ENCODE measurements at regions not wholly inside any gene's neighbourhood (a gene's known extent, or its start where the extent isn't known, plus 50 kb on each side); places are given as distances from the start of the nearest gene placed in this dataset.

DNA sequence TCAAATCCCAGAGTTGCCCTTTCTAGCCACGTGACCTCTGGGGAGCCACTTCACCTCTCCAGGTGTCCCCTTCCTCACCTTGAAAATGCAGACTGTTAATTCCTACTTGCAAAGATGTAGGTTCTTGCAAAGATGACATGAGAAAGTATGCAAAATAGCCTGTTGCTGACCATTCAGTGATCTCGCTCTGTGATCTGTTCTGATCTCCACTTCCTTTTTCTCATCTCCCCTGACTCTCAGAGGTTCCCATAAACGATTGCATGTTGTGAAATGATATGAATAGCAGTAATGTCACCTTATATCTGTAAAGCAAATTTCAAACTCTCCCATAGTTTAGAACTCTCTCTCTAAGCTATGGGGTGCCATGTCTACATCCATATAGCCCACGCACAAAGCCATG is 182.3 kb downstream of the TMEM132E start:
- no peaks in the 10 kb centered on the region for H3K9me3 Mint-ChIP-seq
- H3K4me1 Mint-ChIP-seq (ENCODE audit: low read depth in 2 of 2), result no peaks in the 10 kb centered on the region
- DNase-seq (no peak), ATAC-seq (replicated peaks) (no peak)
- H3K27ac Mint-ChIP-seq, result no peak overlapping the region
- H3K36me3 Mint-ChIP-seq (ENCODE audit: insufficient read depth), result no peaks in the 10 kb centered on the region
- no peak overlapping the region for H3K4me3 Mint-ChIP-seq
- peaks cover 50 to 79% of the 10 kb centered on the region in 2 donors for H3K27me3 Mint-ChIP-seq

DNA sequence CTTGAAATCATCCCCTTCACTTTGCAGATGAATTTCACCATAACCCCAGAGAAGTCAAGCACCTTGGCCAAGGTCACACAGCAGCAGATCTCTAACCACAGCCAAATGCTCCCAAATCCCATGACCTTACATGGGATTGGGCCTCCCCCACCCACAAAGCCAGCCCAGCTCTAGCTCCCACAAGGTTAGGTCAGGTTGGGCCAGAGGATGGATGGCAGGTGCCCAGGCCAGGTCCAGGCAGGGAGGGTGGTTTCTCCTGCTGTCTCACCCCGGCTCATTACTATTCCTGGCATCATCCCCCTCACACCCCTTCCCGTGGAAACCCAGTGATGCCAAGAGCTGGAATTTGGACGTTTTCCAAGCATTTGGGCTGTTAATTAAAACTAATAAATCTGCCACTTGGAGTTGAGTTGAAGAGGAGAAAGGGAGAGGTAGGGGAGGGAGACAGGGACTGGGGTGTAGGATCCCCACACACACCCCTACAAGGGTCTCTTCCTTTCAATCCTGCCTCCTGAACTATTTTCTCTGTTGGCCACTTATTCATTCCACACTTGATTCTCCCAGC is 181.6 kb downstream of the TMEM132E start:
- peaks cover 54 to 85% of the 10 kb centered on the region in 2 donors for H3K27me3 Mint-ChIP-seq
- no peaks in the 10 kb centered on the region for H3K9me3 Mint-ChIP-seq
- ATAC-seq (replicated peaks) (no peak), DNase-seq (no peak)
- peaks cover 2% of the 10 kb centered on the region for H3K36me3 Mint-ChIP-seq (ENCODE audit: insufficient read depth)
- no peak overlapping the region for H3K4me3 Mint-ChIP-seq
- no peak overlapping the region for H3K27ac Mint-ChIP-seq
- H3K4me1 Mint-ChIP-seq (ENCODE audit: low read depth in 2 of 2), result no peaks in the 10 kb centered on the region

DNA sequence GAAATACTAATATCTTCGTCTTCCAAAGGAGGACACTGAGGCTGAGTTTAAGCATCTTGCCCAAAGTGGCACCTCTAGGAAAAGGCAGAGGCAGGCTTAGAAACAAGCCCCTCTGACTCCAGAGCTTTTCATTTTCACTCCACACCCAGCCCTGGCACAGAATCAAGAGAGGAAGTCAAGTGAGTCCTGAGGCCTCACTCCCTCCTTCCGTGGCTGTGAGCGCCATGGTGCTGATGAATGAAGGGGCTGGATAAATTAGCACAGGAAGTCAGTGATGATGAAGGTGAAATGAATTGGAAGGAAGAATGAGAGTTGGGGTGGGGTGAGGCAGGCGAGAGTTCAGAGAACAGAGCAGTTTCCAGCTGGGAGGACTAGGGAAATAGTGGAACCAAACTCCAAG is 179.3 kb downstream of the TMEM132E start:
- no peaks in the 10 kb centered on the region for H3K9me3 Mint-ChIP-seq
- no peak overlapping the region for H3K27ac Mint-ChIP-seq
- DNase-seq (no peak), ATAC-seq (replicated peaks) (no peak)
- H3K4me3 Mint-ChIP-seq, result no peak overlapping the region
- H3K36me3 Mint-ChIP-seq (ENCODE audit: insufficient read depth), result peaks cover 3% of the 10 kb centered on the region
- no peaks in the 10 kb centered on the region for H3K4me1 Mint-ChIP-seq (ENCODE audit: low read depth in 2 of 2)
- peaks cover 66 to 93% of the 10 kb centered on the region in 2 donors for H3K27me3 Mint-ChIP-seq

DNA sequence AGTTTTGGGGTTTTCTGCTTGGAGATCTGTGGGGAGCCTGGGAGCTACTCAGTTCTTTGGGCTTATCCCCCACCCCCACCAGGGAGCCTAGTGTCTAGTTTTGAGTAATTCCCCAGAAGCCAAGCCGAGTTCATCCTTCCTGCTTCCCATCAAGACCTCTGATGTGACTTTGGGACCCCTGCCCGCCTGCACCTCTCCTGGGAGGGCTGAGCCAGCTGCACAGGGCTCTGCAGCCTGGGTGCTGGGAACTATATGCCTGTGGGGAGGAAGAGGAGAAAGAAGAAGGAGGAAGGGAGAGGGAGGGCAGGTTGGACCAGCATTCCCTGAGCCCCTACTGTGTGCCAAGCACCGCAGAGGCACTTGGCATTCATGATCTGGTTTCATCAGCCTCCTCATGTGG is 178.9 kb downstream of the TMEM132E start:
- peaks cover 65 to 93% of the 10 kb centered on the region in 2 donors for H3K27me3 Mint-ChIP-seq
- H3K9me3 Mint-ChIP-seq, result no peaks in the 10 kb centered on the region

DNA sequence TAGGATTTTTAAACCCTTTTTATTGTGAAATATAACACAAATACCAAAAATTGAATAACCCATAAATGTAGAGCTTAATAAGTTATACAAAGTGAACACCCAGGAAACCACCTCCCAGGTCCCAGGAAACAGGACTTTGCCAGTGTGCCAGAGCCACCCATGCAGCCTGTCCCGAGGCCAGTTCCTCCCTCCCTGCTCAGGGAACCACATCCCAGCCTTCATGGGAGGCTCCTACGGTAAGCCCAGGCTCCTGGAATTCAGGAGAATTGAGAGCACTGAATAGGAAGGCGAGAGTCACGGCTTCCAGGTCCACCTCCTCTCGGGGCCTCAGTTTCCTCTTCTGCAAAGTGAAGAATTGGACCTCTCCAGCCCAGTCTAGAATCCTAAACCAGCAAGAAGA is 178.2 kb downstream of the TMEM132E start:
- Mint-ChIP-seq H3K36me3 (ENCODE audit: insufficient read depth) (peaks cover 3% of the 10 kb centered on the region), H3K27ac (no peak overlapping the region), H3K9me3 (no peaks in the 10 kb centered on the region), H3K4me1 (ENCODE audit: low read depth in 2 of 2) (no peaks in the 10 kb centered on the region), H3K4me3 (no peak overlapping the region), H3K27me3 (peaks cover 61 to 93% of the 10 kb centered on the region in 2 donors)
- no peak for ATAC-seq (replicated peaks)
- DNase-seq, result no peak

More for the DNA sequence above, 178.9 kb downstream of the TMEM132E start:
- no peak overlapping the region for H3K27ac Mint-ChIP-seq
- ATAC-seq (replicated peaks) (no peak), DNase-seq (no peak)
- no peaks in the 10 kb centered on the region for H3K4me1 Mint-ChIP-seq (ENCODE audit: low read depth in 2 of 2)
- no peak overlapping the region for H3K4me3 Mint-ChIP-seq
- H3K36me3 Mint-ChIP-seq (ENCODE audit: insufficient read depth), result peaks cover 3% of the 10 kb centered on the region

DNA sequence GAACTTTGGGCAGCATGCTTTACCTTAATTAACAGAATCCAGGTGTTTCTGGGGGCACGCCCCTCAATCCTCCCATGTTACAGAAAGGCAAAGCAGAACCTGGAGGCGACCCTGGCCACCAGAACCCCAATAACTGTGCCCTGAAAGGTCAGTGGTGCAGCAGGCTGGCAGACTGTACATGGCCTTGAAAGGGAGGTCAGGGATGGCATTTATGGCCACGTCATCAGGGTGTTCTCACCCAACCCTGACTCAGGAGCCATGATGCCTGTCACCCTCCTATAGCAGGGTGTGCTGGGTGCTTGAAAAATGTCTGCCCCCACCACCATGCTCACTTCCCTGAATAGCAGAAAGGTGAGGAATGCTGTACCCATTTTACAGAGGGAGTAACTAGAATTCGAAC is 177.7 kb downstream of the TMEM132E start:
- Mint-ChIP-seq H3K27ac (no peak overlapping the region), H3K4me1 (ENCODE audit: low read depth in 2 of 2) (no peaks in the 10 kb centered on the region), H3K4me3 (no peak overlapping the region), H3K9me3 (no peaks in the 10 kb centered on the region), H3K27me3 (peaks cover 60 to 93% of the 10 kb centered on the region in 2 donors), H3K36me3 (ENCODE audit: insufficient read depth) (peaks cover 3% of the 10 kb centered on the region)
- ATAC-seq (replicated peaks) (no peak), DNase-seq (no peak)

DNA sequence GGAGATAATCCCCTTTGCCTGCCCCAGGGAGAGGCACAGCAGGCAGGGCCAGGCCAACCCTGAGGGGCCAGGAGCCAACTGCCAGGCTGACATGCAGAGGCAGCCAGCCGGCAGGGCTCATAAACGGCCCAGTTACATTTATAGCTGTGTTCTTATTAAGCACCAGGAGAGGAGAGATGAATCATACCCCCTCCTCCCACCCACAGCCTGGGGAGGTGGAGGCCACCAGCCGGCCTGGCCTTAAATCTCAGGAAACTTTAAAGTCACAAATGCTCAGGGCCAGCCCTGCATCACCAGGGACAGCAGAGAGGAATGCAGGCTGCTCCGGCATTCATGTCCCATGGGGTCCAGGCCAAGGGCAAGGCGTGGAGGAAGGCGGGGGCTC is 177.2 kb downstream of the TMEM132E start:
- no peaks in the 10 kb centered on the region for H3K4me1 Mint-ChIP-seq (ENCODE audit: low read depth in 2 of 2)
- no peak overlapping the region for H3K4me3 Mint-ChIP-seq
- peaks cover 55 to 90% of the 10 kb centered on the region in 2 donors for H3K27me3 Mint-ChIP-seq
- peaks cover 3% of the 10 kb centered on the region for H3K36me3 Mint-ChIP-seq (ENCODE audit: insufficient read depth)
- no peak overlapping the region for H3K27ac Mint-ChIP-seq
- no peaks in the 10 kb centered on the region for H3K9me3 Mint-ChIP-seq
- ATAC-seq (replicated peaks) (no peak), DNase-seq (no peak)

DNA sequence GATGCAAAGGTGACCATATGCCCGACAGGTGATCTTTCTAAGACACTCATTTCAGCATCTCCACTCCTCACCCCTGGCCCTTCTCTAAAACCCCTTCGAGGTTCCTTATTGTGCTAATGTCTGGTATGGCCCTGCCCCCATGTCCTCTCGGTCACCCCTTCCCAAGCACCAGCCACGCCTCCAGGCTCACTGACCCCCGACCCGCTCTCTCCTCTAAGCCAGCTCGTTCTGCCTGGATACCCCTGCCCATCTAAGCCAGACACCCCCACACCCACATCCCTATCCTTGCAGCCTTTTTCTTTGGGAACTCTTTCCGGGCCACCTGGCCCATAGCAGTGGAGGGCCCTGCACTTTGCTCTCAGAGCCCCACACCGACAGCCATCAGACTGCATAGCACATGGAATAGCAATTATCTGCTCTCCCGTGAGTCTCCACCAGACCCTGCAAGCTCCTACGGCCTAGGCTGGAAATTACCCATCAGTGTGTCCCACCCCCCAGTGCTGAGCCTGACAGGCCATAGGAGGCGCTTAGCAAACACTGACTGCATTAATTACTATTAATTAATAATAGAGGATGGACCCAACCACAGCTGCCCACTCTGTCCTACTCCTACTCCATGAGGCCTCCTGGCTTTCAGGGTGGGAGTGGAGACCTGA is 176.7 kb downstream of the TMEM132E start:
- peaks cover 3% of the 10 kb centered on the region for H3K36me3 Mint-ChIP-seq (ENCODE audit: insufficient read depth)
- no peak overlapping the region for H3K27ac Mint-ChIP-seq
- peaks cover 51 to 85% of the 10 kb centered on the region in 2 donors for H3K27me3 Mint-ChIP-seq
- H3K4me3 Mint-ChIP-seq, result no peak overlapping the region
- no peak for ATAC-seq (replicated peaks)
- no peaks in the 10 kb centered on the region for H3K9me3 Mint-ChIP-seq
- H3K4me1 Mint-ChIP-seq (ENCODE audit: low read depth in 2 of 2), result no peaks in the 10 kb centered on the region
- no peak for DNase-seq

DNA sequence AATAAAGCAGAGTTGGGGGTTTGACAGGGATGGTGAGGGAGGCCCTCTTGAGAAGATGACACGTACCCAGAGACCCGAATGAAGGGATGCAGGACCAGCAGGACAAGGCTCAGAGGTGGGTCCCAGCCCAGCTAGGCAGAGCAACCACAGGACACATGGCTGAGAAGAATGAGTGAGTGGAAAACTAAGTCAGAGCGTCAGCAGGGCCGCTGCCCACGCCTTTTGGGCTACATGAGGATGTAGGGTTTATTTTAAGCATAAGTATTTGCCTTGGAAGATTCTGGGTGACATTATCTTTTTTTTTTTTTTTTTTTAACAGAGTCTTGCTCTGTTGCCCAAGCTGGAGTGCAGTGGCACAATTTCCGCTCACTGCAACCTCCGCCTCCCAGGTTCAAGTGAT is 176.0 kb downstream of the TMEM132E start:
- H3K27ac Mint-ChIP-seq, result no peak overlapping the region
- peaks cover 3% of the 10 kb centered on the region for H3K36me3 Mint-ChIP-seq (ENCODE audit: insufficient read depth)
- DNase-seq (no peak), ATAC-seq (replicated peaks) (no peak)
- no peaks in the 10 kb centered on the region for H3K4me1 Mint-ChIP-seq (ENCODE audit: low read depth in 2 of 2)
- H3K9me3 Mint-ChIP-seq, result no peaks in the 10 kb centered on the region
- no peak overlapping the region for H3K4me3 Mint-ChIP-seq
- peaks cover 57 to 81% of the 10 kb centered on the region in 2 donors for H3K27me3 Mint-ChIP-seq

DNA sequence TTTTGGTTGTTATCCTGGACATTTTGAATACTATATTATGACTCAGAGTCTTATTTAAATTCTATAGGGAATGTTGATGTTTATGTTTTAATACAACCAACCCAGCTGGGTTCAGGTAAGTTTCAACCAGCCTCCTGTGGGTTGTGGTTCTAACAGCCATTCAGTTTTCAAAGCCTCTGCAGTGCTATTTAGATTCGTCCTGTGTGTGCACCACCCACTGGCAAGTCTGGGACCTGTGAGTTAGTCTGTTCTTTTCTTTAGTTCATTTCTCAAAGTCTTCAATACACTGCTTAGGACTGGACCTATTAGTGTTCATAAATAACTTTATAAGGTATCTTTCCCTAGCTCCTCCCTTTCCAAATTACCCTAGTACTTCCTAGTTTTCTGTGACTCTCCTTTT is 170.6 kb downstream of the TMEM132E start:
- no peaks in the 10 kb centered on the region for H3K36me3 Mint-ChIP-seq (ENCODE audit: insufficient read depth)
- H3K4me3 Mint-ChIP-seq, result no peak overlapping the region
- no peak for DNase-seq
- no peak overlapping the region for H3K27ac Mint-ChIP-seq
- ATAC-seq (replicated peaks), result no peak
- peaks cover 60 to 75% of the 10 kb centered on the region in 2 donors for H3K27me3 Mint-ChIP-seq
- H3K9me3 Mint-ChIP-seq, result no peaks in the 10 kb centered on the region
- peaks cover 0 to 1% of the 10 kb centered on the region in 2 donors for H3K4me1 Mint-ChIP-seq (ENCODE audit: low read depth in 2 of 2)

DNA sequence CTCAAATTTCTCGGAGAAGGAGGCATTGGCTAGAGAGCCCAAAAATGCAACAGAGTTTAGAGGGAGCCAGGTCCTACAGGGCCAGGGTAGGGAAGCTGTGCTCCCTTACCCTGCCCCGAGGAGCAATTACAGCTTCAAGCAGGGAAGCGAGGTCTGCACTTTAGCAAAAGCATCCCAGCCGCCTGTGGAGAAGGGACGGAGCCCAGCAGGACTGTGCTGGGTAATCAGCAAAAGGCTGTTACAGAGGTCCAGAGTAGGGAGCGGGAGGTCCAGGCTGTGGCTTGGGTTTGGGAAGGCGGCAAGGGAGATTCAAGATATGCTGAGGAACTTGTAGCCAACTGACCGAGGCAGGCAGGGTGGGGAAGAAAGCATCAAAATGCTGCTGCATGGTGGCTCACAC is 162.6 kb downstream of the TMEM132E start:
- Mint-ChIP-seq H3K4me1 (ENCODE audit: low read depth in 2 of 2) (no peaks in the 10 kb centered on the region), H3K36me3 (ENCODE audit: insufficient read depth) (no peaks in the 10 kb centered on the region), H3K27me3 (peaks cover 30 to 69% of the 10 kb centered on the region in 2 donors), H3K27ac (no peak overlapping the region), H3K4me3 (no peak overlapping the region), H3K9me3 (no peaks in the 10 kb centered on the region)
- no peak for ATAC-seq (replicated peaks)
- no peak for DNase-seq

DNA sequence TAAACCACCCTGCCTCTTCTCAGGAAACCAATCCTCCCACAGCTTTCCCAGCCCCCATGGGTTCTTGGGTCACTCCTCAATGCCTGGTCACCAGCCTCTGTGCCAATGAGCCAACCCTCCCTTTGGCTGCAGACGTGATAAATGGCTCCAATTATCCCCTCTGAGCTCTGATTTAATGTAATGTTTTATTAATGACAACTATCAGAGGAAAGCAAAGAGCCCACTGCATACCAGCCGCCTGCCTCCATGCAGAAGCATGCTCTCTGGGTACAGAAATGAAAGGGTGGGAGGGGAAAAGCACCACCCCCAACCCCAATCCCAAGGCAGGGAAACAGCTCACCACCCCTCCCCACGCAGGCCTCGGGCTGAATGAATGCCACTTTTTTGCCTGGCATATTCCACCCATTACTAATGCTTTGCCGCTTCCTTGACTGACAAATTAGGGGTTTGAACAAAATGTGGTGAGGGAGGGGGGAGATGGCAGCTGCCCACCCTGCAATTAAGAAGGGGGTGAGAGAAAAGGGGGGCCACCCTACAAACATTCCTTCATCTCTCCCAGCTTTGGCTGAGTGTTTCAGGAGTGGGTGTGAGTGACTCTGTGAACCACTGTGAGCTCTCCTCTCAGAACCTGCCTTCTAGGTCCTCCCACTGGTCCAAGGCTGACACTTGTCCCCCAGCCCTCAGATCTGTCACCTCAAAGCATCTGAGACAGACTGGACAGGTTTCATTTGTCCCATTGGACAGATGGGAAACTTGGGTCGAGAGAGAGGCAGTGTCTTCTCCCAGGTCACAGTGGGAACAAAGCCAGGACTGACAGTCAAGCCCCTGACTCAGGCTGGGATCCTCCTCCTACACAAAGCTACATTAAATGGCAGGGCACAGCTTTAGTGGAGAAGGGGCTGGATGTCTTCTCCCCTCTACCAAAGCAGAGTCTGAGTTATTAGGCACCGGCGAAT is 161.5 kb downstream of the TMEM132E start:
- DNase-seq, result no peak
- Mint-ChIP-seq H3K4me1 (ENCODE audit: low read depth in 2 of 2) (no peaks in the 10 kb centered on the region), H3K27me3 (peaks cover 23 to 64% of the 10 kb centered on the region in 2 donors), H3K9me3 (no peaks in the 10 kb centered on the region), H3K27ac (no peak overlapping the region), H3K4me3 (no peak overlapping the region), H3K36me3 (ENCODE audit: insufficient read depth) (no peaks in the 10 kb centered on the region)
- no peak for ATAC-seq (replicated peaks)

DNA sequence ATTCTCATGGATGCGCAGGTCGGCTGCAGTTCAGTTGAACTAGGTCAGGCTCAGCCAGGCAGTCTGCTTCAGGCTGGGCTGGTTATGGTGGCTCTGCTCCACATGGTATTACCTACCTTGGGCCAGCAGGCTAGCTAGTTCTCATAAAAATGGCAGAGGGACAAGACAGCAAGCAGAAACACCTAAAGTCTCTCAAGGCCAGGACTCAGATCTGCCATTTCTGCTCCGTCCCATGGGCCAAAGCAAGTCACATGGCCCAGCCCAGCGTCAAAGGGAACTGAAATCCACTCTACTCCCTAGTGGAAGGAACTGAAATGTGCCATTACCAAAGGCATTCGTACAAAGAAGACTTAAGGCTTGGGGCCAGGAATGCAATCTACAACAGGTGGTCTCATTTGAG is 160.0 kb downstream of the TMEM132E start:
- peaks cover 23 to 73% of the 10 kb centered on the region in 2 donors for H3K27me3 Mint-ChIP-seq

More for the DNA sequence above, 160.0 kb downstream of the TMEM132E start:
- no peak overlapping the region for H3K27ac Mint-ChIP-seq
- no peaks in the 10 kb centered on the region for H3K4me1 Mint-ChIP-seq (ENCODE audit: low read depth in 2 of 2)
- no peaks in the 10 kb centered on the region for H3K36me3 Mint-ChIP-seq (ENCODE audit: insufficient read depth)
- no peak for DNase-seq
- ATAC-seq (replicated peaks), result no peak
- H3K9me3 Mint-ChIP-seq, result no peaks in the 10 kb centered on the region
- H3K4me3 Mint-ChIP-seq, result no peak overlapping the region

Measured in effector memory CD8-positive, alpha-beta T cell (primary cell).